ENCODE measurements at regions not wholly inside any gene's neighbourhood (a gene's known extent, or its start where the extent isn't known, plus 50 kb on each side); places are given as distances from the start of the nearest gene placed in this dataset.

GRCh38 chr13:76459863-76460262 lies 426.3 kb downstream of the KCTD12 start:
- FAIRE-seq (no peak), DNase-seq (ENCODE audit: insufficient read length, low spot score) (no peak)
- TF ChIP-seq, protein P1, sequence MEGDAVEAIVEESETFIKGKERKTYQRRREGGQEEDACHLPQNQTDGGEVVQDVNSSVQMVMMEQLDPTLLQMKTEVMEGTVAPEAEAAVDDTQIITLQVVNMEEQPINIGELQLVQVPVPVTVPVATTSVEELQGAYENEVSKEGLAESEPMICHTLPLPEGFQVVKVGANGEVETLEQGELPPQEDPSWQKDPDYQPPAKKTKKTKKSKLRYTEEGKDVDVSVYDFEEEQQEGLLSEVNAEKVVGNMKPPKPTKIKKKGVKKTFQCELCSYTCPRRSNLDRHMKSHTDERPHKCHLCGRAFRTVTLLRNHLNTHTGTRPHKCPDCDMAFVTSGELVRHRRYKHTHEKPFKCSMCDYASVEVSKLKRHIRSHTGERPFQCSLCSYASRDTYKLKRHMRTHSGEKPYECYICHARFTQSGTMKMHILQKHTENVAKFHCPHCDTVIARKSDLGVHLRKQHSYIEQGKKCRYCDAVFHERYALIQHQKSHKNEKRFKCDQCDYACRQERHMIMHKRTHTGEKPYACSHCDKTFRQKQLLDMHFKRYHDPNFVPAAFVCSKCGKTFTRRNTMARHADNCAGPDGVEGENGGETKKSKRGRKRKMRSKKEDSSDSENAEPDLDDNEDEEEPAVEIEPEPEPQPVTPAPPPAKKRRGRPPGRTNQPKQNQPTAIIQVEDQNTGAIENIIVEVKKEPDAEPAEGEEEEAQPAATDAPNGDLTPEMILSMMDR (IDR thresholded peaks at IDR 0.05; ENCODE audit: insufficient read depth, missing control alignments): no peak

- FAIRE-seq (no peak), DNase-seq (ENCODE audit: insufficient read length, low spot score) (no peak)
- TF ChIP-seq, protein P1 (IDR thresholded peaks at IDR 0.05; ENCODE audit: insufficient read depth, missing control alignments): no peak
These were observed 430.2 kb downstream of the KCTD12 start for GRCh38 chr13:76455960-76456359.

DNA sequence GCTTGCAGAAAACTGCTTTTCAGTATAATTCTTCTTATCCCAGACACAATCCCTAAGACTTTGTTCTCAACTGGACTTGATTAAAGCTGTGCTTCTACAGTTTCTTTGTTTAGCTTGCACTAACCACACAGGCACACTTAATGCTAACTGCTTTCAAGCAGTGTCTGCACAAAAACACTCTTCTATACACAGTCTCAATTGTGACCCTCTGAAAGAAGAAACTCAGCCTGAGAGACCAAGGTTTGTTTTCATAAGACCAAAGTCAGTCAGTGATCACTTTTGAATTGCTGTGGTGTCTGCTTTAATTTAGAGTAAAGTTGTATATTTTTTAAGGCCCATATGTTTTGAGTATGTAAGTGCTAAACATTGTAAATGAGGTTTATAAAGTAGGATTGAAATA lies 431.2 kb downstream of the KCTD12 start:
- FAIRE-seq (no peak), DNase-seq (ENCODE audit: insufficient read length, low spot score) (no peak)
- TF ChIP-seq, protein P1 (IDR thresholded peaks at IDR 0.05; ENCODE audit: insufficient read depth, missing control alignments): no peak

- FAIRE-seq: no peak
- TF ChIP-seq, protein P1 (IDR thresholded peaks at IDR 0.05; ENCODE audit: insufficient read depth, missing control alignments): no peak
These were observed 436.5 kb downstream of the KCTD12 start for GRCh38 chr13:76449716-76450115.

DNA sequence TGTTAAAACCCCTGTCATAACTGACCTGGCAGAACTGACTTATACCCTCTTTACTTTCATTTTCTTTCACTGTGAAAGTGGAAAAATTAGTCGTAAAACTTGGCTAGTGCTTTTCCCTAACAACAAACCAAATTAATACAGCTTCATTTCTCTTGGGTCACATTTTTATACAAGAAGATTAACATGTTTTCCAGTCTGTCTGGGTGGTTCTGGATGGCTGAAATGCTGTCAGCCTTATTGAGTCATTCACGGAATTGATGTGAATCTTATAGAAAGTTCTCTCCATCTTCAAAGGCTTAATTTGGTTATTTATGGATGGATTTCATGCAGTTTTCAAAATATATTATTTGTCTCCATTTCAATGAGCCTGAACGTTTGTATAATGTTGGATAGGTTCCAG lies 440.0 kb downstream of the KCTD12 start:
- FAIRE-seq (no peak), DNase-seq (ENCODE audit: insufficient read length, low spot score) (no peak)
- TF ChIP-seq, protein P1 (IDR thresholded peaks at IDR 0.05; ENCODE audit: insufficient read depth, missing control alignments): no peak

More at GRCh38 chr13:76449716-76450115, 436.5 kb downstream of the KCTD12 start:
- no peak for DNase-seq (ENCODE audit: insufficient read length, low spot score)

GRCh38 chr13:76440568-76440967 lies 445.6 kb downstream of the KCTD12 start:
- DNase-seq (ENCODE audit: insufficient read length, low spot score) (no peak), FAIRE-seq (peak; percentile 76)
- TF ChIP-seq, protein P1 (IDR thresholded peaks at IDR 0.05; ENCODE audit: insufficient read depth, missing control alignments): no peak

DNA sequence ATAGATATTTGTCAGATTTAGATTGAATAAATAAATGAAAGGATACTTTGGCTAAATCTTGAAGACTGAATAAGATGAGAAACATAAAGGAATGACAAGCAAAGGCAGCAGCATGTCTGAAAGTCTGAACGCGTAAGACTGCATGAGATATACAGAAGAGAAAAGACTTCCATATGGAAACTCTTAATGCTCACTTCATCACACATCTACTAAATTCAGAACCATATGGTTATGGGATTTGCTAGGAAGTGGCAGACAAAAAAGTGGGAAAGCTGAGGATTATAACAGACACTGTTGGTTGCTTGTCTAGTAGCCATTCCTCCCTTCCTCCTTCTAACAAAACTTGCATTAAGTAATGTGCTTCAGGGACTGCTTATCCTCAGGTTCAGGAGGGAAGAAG lies 446.7 kb downstream of the KCTD12 start:
- FAIRE-seq: peak; percentile 84
- no peak for DNase-seq (ENCODE audit: insufficient read length, low spot score)
- TF ChIP-seq, protein P1 (IDR thresholded peaks at IDR 0.05; ENCODE audit: insufficient read depth, missing control alignments): no peak
